Neuronal stem cell (in vitro differentiated cells): ENCODE measurements at regions not wholly inside any gene's neighbourhood (a gene's known extent, or its start where the extent isn't known, plus 50 kb on each side); places are given as distances from the start of the nearest gene placed in this dataset.

ENCODE experiments used
- DNase-seq: peaks from one replicate; pipeline ENCODE4 v3.0.0-alpha.2; 2013; ENCODE audit warnings: low spot score
- H2AFZ ChIP-seq: one replicate; pipeline ENCODE4 v1.6.1; 2013; ENCODE audit warnings: mild to moderate bottlenecking, low read length, inconsistent platforms
- H2AK5ac ChIP-seq: 2 replicates; pipeline ENCODE4 v1.6.1; 2013; ENCODE audit warnings: low read depth, mild to moderate bottlenecking, inconsistent platforms, low read length, moderate library complexity, mixed read lengths
- H2BK120ac ChIP-seq: 2 replicates; pipeline ENCODE4 v1.6.1; 2013; ENCODE audit warnings: low read depth, mild to moderate bottlenecking, inconsistent platforms, low read length, moderate library complexity, mixed read lengths
- H2BK12ac ChIP-seq: one replicate; pipeline ENCODE4 v1.6.1; 2013; ENCODE audit warnings: low read length, inconsistent platforms
- H2BK15ac ChIP-seq: 2 replicates; pipeline ENCODE4 v1.6.1; 2013; ENCODE audit warnings: mild to moderate bottlenecking, low read length, inconsistent platforms, mixed read lengths
- H2BK5ac ChIP-seq: one replicate; pipeline ENCODE4 v1.6.1; 2013; ENCODE audit warnings: inconsistent platforms, mild to moderate bottlenecking, low read length, moderate library complexity
- H3K14ac ChIP-seq: one replicate; pipeline ENCODE4 v1.6.1; 2013; ENCODE audit warnings: low read length, inconsistent platforms
- H3K18ac ChIP-seq: 2 replicates; pipeline ENCODE4 v1.6.1; 2013; ENCODE audit warnings: low read length, inconsistent platforms
- H3K23ac ChIP-seq: 2 replicates; pipeline ENCODE4 v1.6.1; 2013; ENCODE audit warnings: low read depth, mild to moderate bottlenecking, mixed read lengths, low read length, inconsistent platforms; ENCODE audit not compliant: poor library complexity
- H3K27ac ChIP-seq: replicated peaks from 3 replicates; pipeline ENCODE4 v1.5.1; 2013; ENCODE audit warnings: low read length, inconsistent platforms
- H3K27me3 ChIP-seq, 3 experiments: 2 replicates each; pipeline ENCODE4 v1.6.1; 2013; ENCODE audit warnings: low read length in 3 of 3, mild to moderate bottlenecking in 2 of 3, inconsistent platforms in 1 of 3, low read depth in 1 of 3, mixed read lengths in 1 of 3, moderate library complexity in 1 of 3; ENCODE audit not compliant: control insufficient read depth in 3 of 3, insufficient read depth in 3 of 3
- H3K36me3 ChIP-seq, 2 donors: replicated peaks in 1 of 2; 2 replicates each; pipeline ENCODE4 v1.6.1; 2013; ENCODE audit warnings: low read length in 2 of 2; ENCODE audit not compliant: control insufficient read depth in 2 of 2, insufficient read depth in 2 of 2
- H3K4ac ChIP-seq: 2 replicates; pipeline ENCODE4 v1.6.1; 2013; ENCODE audit warnings: inconsistent platforms, mild to moderate bottlenecking, low read length, moderate library complexity
- H3K4me1 ChIP-seq, 2 donors: 1 replicate in 1 of 2; 2 replicates in 1 of 2; pipeline ENCODE4 v1.6.1; 2013; ENCODE audit warnings: low read length in 2 of 2, low read depth in 1 of 2; ENCODE audit not compliant: control insufficient read depth in 2 of 2, insufficient read depth in 1 of 2
- H3K4me2 ChIP-seq: one replicate; pipeline ENCODE4 v1.6.1; 2013; ENCODE audit warnings: mild to moderate bottlenecking, low read length, inconsistent platforms; ENCODE audit not compliant: insufficient read depth, poor library complexity, severe bottlenecking
- H3K4me3 ChIP-seq, 2 donors: 2 replicates each; pipeline ENCODE4 v1.5.1; 2013; ENCODE audit warnings: low read length in 2 of 2, mild to moderate bottlenecking in 2 of 2, inconsistent platforms in 1 of 2, moderate library complexity in 1 of 2
- H3K79me1 ChIP-seq: one replicate; pipeline ENCODE4 v1.6.1; 2013; ENCODE audit warnings: low read depth, mild to moderate bottlenecking, inconsistent platforms, low read length, moderate library complexity
- H3K9ac ChIP-seq: one replicate; pipeline ENCODE4 v1.6.1; 2013; ENCODE audit warnings: mild to moderate bottlenecking, low read depth, low read length, inconsistent platforms; ENCODE audit not compliant: poor library complexity
- H3K9me3 ChIP-seq, 2 donors: replicated peaks in 1 of 2; 2 replicates each; pipeline versions ENCODE3 to v1.6.1; 2013; ENCODE audit warnings: low read length in 2 of 2, mild to moderate bottlenecking in 2 of 2, inconsistent platforms in 1 of 2, low read depth in 1 of 2, mixed read lengths in 1 of 2, moderate library complexity in 1 of 2; ENCODE audit not compliant: control insufficient read depth in 2 of 2, insufficient read depth in 1 of 2
- H4K8ac ChIP-seq: one replicate; pipeline ENCODE4 v1.6.1; 2013; ENCODE audit warnings: low read depth, mild to moderate bottlenecking, inconsistent platforms, low read length, moderate library complexity
- H4K91ac ChIP-seq: one replicate; pipeline ENCODE4 v1.6.1; 2013; ENCODE audit warnings: low read length, low read depth, mild to moderate bottlenecking, inconsistent platforms; ENCODE audit not compliant: poor library complexity
- WGBS, 2 donors: extraction: QIAGEN DNeasy Blood & Tissue Kit; methylation state at CpG; one replicate each; pipeline ENCODE4 v1.1.7; 2013; ENCODE audit warnings: missing lambda C conversion rate in 2 of 2, mixed read lengths in 1 of 2; ENCODE audit not compliant: insufficient read length in 2 of 2, insufficient replicate concordance in 1 of 2; ENCODE audit errors: extremely low coverage in 2 of 2; 5-methylcytosine and 5-hydroxymethylcytosine counted together

- Histone ChIP-seq H3K4ac (no peak overlapping the region), H3K4me3 (no peak overlapping the region), H2BK12ac (no peak overlapping the region), H2AFZ (no peak overlapping the region), H3K9me3 (peaks cover 0 to 2% of the 10 kb centered on the region in 2 donors), H2AK5ac (no peak overlapping the region), H2BK15ac (no peak overlapping the region), H3K27me3 (no peaks in the 10 kb centered on the region), H3K14ac (no peak overlapping the region), H3K9ac (peak overlapping the region; percentile 4), H4K8ac (no peak overlapping the region), H2BK120ac (no peak overlapping the region), H3K79me1 (no peaks in the 10 kb centered on the region), H3K4me2 (no peak overlapping the region), H3K36me3 (no peaks in the 10 kb centered on the region), H2BK5ac (no peak overlapping the region), H3K4me1 (no peaks in the 10 kb centered on the region), H3K18ac (peak overlapping the region; percentile 33), H3K23ac (no peak overlapping the region), H4K91ac (no peak overlapping the region), H3K27ac (no peak overlapping the region)
- no peak for DNase-seq
- no CpG with 5 or more reads among the region's 6 CpGs for WGBS, 2 donors
Measured at GRCh38 chr1:36743286-36744005, 260.7 kb upstream of the CSF3R start.

- H3K4me3 ChIP-seq, result no peak overlapping the region
- no CpG with 5 or more reads among the region's 1 CpG for WGBS, 2 donors
Measured at GRCh38 chr1:36741066-36741465, 258.4 kb upstream of the CSF3R start.

GRCh38 chr1:36740446-36740845 is 257.7 kb upstream of the CSF3R start:
- no peaks in the 10 kb centered on the region for H3K79me1 ChIP-seq
- no CpG with 5 or more reads among the region's 1 CpG for WGBS, 2 donors
- no peak overlapping the region for H3K14ac ChIP-seq
- H2AFZ ChIP-seq, result no peak overlapping the region
- H2BK120ac ChIP-seq, result no peak overlapping the region
- H3K27me3 ChIP-seq, result peaks cover 0 to 8% (median 0%) of the 10 kb centered on the region in 3 experiments
- H3K9me3 ChIP-seq, result peaks cover 0 to 2% of the 10 kb centered on the region in 2 donors
- H3K4me2 ChIP-seq, result no peak overlapping the region
- no peak overlapping the region for H2BK12ac ChIP-seq
- H3K18ac ChIP-seq, result no peak overlapping the region
- H2AK5ac ChIP-seq, result peak overlapping the region; percentile 26
- peaks cover 0 to 13% of the 10 kb centered on the region in 2 donors for H3K4me1 ChIP-seq
- no peaks in the 10 kb centered on the region for H3K36me3 ChIP-seq
- no peak overlapping the region for H4K91ac ChIP-seq
- H3K27ac ChIP-seq, result no peak overlapping the region
- no peak overlapping the region for H3K4ac ChIP-seq
- H3K4me3 ChIP-seq, result no peak overlapping the region
- DNase-seq, result no peak
- H4K8ac ChIP-seq, result no peak overlapping the region
- H2BK5ac ChIP-seq, result no peak overlapping the region
- H2BK15ac ChIP-seq, result no peak overlapping the region
- H3K23ac ChIP-seq, result no peak overlapping the region
- no peak overlapping the region for H3K9ac ChIP-seq

More at GRCh38 chr1:36741066-36741465, 258.4 kb upstream of the CSF3R start:
- no peak for DNase-seq
- Histone ChIP-seq H3K4ac (no peak overlapping the region), H3K9me3 (peaks cover 0 to 2% of the 10 kb centered on the region in 2 donors), H3K27me3 (peaks cover 0 to 8% (median 0%) of the 10 kb centered on the region in 3 experiments), H3K79me1 (no peaks in the 10 kb centered on the region), H3K4me2 (no peak overlapping the region), H2BK120ac (no peak overlapping the region), H4K91ac (no peak overlapping the region), H2BK12ac (no peak overlapping the region), H3K36me3 (no peaks in the 10 kb centered on the region), H4K8ac (no peak overlapping the region), H2BK5ac (no peak overlapping the region), H3K4me1 (peaks cover 0 to 13% of the 10 kb centered on the region in 2 donors), H2BK15ac (no peak overlapping the region), H3K18ac (no peak overlapping the region), H3K14ac (no peak overlapping the region), H2AFZ (no peak overlapping the region), H3K27ac (no peak overlapping the region), H3K23ac (no peak overlapping the region), H3K9ac (no peak overlapping the region), H2AK5ac (no peak overlapping the region)

GRCh38 chr1:36739703-36740289 is 257.1 kb upstream of the CSF3R start:
- WGBS, 2 donors, result no CpG with 5 or more reads among the region's 6 CpGs
- Histone ChIP-seq H3K4me1 (peaks cover 0 to 13% of the 10 kb centered on the region in 2 donors), H4K91ac (no peak overlapping the region), H3K27me3 (peaks cover 0 to 8% (median 0%) of the 10 kb centered on the region in 3 experiments), H4K8ac (no peak overlapping the region), H3K27ac (no peak overlapping the region), H2BK15ac (no peak overlapping the region), H2AFZ (no peak overlapping the region), H3K14ac (no peak overlapping the region), H2AK5ac (no peak overlapping the region), H3K4me3 (no peak overlapping the region), H3K9me3 (peaks cover 0 to 2% of the 10 kb centered on the region in 2 donors), H3K4me2 (no peak overlapping the region), H2BK12ac (no peak overlapping the region), H2BK120ac (no peak overlapping the region), H3K79me1 (no peaks in the 10 kb centered on the region), H3K4ac (no peak overlapping the region), H3K36me3 (no peaks in the 10 kb centered on the region), H3K23ac (no peak overlapping the region), H2BK5ac (no peak overlapping the region), H3K18ac (no peak overlapping the region), H3K9ac (no peak overlapping the region)
- no peak for DNase-seq
